Neuronal stem cell (in vitro differentiated cells): ENCODE measurements at regions not wholly inside any gene's neighbourhood (a gene's known extent, or its start where the extent isn't known, plus 50 kb on each side); places are given as distances from the start of the nearest gene placed in this dataset.
A peak's percentile ranks its signal among the peaks of the same experiment; 100 is the strongest.

Experiments
- DNase-seq: peaks from one replicate; pipeline ENCODE4 v3.0.0-alpha.2; 2013; ENCODE audit warnings: low spot score
- H2AFZ ChIP-seq: one replicate; pipeline ENCODE4 v1.6.1; 2013; ENCODE audit warnings: mild to moderate bottlenecking, low read length, inconsistent platforms
- H2AK5ac ChIP-seq: 2 replicates; pipeline ENCODE4 v1.6.1; 2013; ENCODE audit warnings: low read depth, mild to moderate bottlenecking, inconsistent platforms, low read length, moderate library complexity, mixed read lengths
- H2BK120ac ChIP-seq: 2 replicates; pipeline ENCODE4 v1.6.1; 2013; ENCODE audit warnings: low read depth, mild to moderate bottlenecking, inconsistent platforms, low read length, moderate library complexity, mixed read lengths
- H2BK12ac ChIP-seq: one replicate; pipeline ENCODE4 v1.6.1; 2013; ENCODE audit warnings: low read length, inconsistent platforms
- H2BK15ac ChIP-seq: 2 replicates; pipeline ENCODE4 v1.6.1; 2013; ENCODE audit warnings: mild to moderate bottlenecking, low read length, inconsistent platforms, mixed read lengths
- H2BK5ac ChIP-seq: one replicate; pipeline ENCODE4 v1.6.1; 2013; ENCODE audit warnings: inconsistent platforms, mild to moderate bottlenecking, low read length, moderate library complexity
- H3K14ac ChIP-seq: one replicate; pipeline ENCODE4 v1.6.1; 2013; ENCODE audit warnings: low read length, inconsistent platforms
- H3K18ac ChIP-seq: 2 replicates; pipeline ENCODE4 v1.6.1; 2013; ENCODE audit warnings: low read length, inconsistent platforms
- H3K23ac ChIP-seq: 2 replicates; pipeline ENCODE4 v1.6.1; 2013; ENCODE audit warnings: low read depth, mild to moderate bottlenecking, mixed read lengths, low read length, inconsistent platforms; ENCODE audit not compliant: poor library complexity
- H3K27ac ChIP-seq: replicated peaks from 3 replicates; pipeline ENCODE4 v1.5.1; 2013; ENCODE audit warnings: low read length, inconsistent platforms
- H3K27me3 ChIP-seq, 3 experiments: 2 replicates each; pipeline ENCODE4 v1.6.1; 2013; ENCODE audit warnings: low read length in 3 of 3, mild to moderate bottlenecking in 2 of 3, inconsistent platforms in 1 of 3, low read depth in 1 of 3, mixed read lengths in 1 of 3, moderate library complexity in 1 of 3; ENCODE audit not compliant: control insufficient read depth in 3 of 3, insufficient read depth in 3 of 3
- H3K36me3 ChIP-seq, 2 donors: replicated peaks in 1 of 2; 2 replicates each; pipeline ENCODE4 v1.6.1; 2013; ENCODE audit warnings: low read length in 2 of 2; ENCODE audit not compliant: control insufficient read depth in 2 of 2, insufficient read depth in 2 of 2
- H3K4ac ChIP-seq: 2 replicates; pipeline ENCODE4 v1.6.1; 2013; ENCODE audit warnings: inconsistent platforms, mild to moderate bottlenecking, low read length, moderate library complexity
- H3K4me1 ChIP-seq, 2 donors: 1 replicate in 1 of 2; 2 replicates in 1 of 2; pipeline ENCODE4 v1.6.1; 2013; ENCODE audit warnings: low read length in 2 of 2, low read depth in 1 of 2; ENCODE audit not compliant: control insufficient read depth in 2 of 2, insufficient read depth in 1 of 2
- H3K4me2 ChIP-seq: one replicate; pipeline ENCODE4 v1.6.1; 2013; ENCODE audit warnings: mild to moderate bottlenecking, low read length, inconsistent platforms; ENCODE audit not compliant: insufficient read depth, poor library complexity, severe bottlenecking
- H3K4me3 ChIP-seq, 2 donors: 2 replicates each; pipeline ENCODE4 v1.5.1; 2013; ENCODE audit warnings: low read length in 2 of 2, mild to moderate bottlenecking in 2 of 2, inconsistent platforms in 1 of 2, moderate library complexity in 1 of 2
- H3K79me1 ChIP-seq: one replicate; pipeline ENCODE4 v1.6.1; 2013; ENCODE audit warnings: low read depth, mild to moderate bottlenecking, inconsistent platforms, low read length, moderate library complexity
- H3K9ac ChIP-seq: one replicate; pipeline ENCODE4 v1.6.1; 2013; ENCODE audit warnings: mild to moderate bottlenecking, low read depth, low read length, inconsistent platforms; ENCODE audit not compliant: poor library complexity
- H3K9me3 ChIP-seq, 2 donors: replicated peaks in 1 of 2; 2 replicates each; pipeline versions ENCODE3 to v1.6.1; 2013; ENCODE audit warnings: low read length in 2 of 2, mild to moderate bottlenecking in 2 of 2, inconsistent platforms in 1 of 2, low read depth in 1 of 2, mixed read lengths in 1 of 2, moderate library complexity in 1 of 2; ENCODE audit not compliant: control insufficient read depth in 2 of 2, insufficient read depth in 1 of 2
- H4K8ac ChIP-seq: one replicate; pipeline ENCODE4 v1.6.1; 2013; ENCODE audit warnings: low read depth, mild to moderate bottlenecking, inconsistent platforms, low read length, moderate library complexity
- H4K91ac ChIP-seq: one replicate; pipeline ENCODE4 v1.6.1; 2013; ENCODE audit warnings: low read length, low read depth, mild to moderate bottlenecking, inconsistent platforms; ENCODE audit not compliant: poor library complexity
- WGBS, 2 donors: extraction: QIAGEN DNeasy Blood & Tissue Kit; methylation state at CpG; one replicate each; pipeline ENCODE4 v1.1.7; 2013; ENCODE audit warnings: missing lambda C conversion rate in 2 of 2, mixed read lengths in 1 of 2; ENCODE audit not compliant: insufficient read length in 2 of 2, insufficient replicate concordance in 1 of 2; ENCODE audit errors: extremely low coverage in 2 of 2; 5-methylcytosine and 5-hydroxymethylcytosine counted together

GRCh38 chr10:47133871-47134570 is 166.0 kb upstream of the GDF10 start:
- H2BK15ac ChIP-seq, result no peak overlapping the region
- no peak overlapping the region for H3K9ac ChIP-seq
- H3K4me1 ChIP-seq, result no peaks in the 10 kb centered on the region
- H3K9me3 ChIP-seq, result no peaks in the 10 kb centered on the region
- no peak overlapping the region for H3K4me2 ChIP-seq
- H2AK5ac ChIP-seq, result no peak overlapping the region
- no peaks in the 10 kb centered on the region for H3K36me3 ChIP-seq
- DNase-seq, result no peak
- H2AFZ ChIP-seq, result no peak overlapping the region
- H3K4ac ChIP-seq, result no peak overlapping the region
- no peak overlapping the region for H3K27ac ChIP-seq
- no peak overlapping the region for H2BK120ac ChIP-seq
- no peaks in the 10 kb centered on the region for H3K79me1 ChIP-seq
- no peak overlapping the region for H4K8ac ChIP-seq
- no peaks in the 10 kb centered on the region for H3K27me3 ChIP-seq
- H2BK5ac ChIP-seq, result no peak overlapping the region
- no peak overlapping the region for H4K91ac ChIP-seq
- H3K23ac ChIP-seq, result no peak overlapping the region
- H3K18ac ChIP-seq, result no peak overlapping the region
- no peak overlapping the region for H3K4me3 ChIP-seq
- no CpG with 5 or more reads among the region's 6 CpGs for WGBS, 2 donors
- H3K14ac ChIP-seq, result no peak overlapping the region
- H2BK12ac ChIP-seq, result no peak overlapping the region

- Histone ChIP-seq H3K27ac (no peak overlapping the region), H2BK12ac (no peak overlapping the region), H3K23ac (no peak overlapping the region), H3K27me3 (no peaks in the 10 kb centered on the region), H3K79me1 (no peaks in the 10 kb centered on the region), H3K4me3 (no peak overlapping the region), H2BK15ac (no peak overlapping the region), H3K18ac (peak overlapping the region; percentile 59), H3K9me3 (no peaks in the 10 kb centered on the region), H3K4me1 (peaks cover 0 to 3% of the 10 kb centered on the region in 2 donors), H2BK120ac (no peak overlapping the region), H2AFZ (no peak overlapping the region), H3K36me3 (no peaks in the 10 kb centered on the region), H3K4me2 (no peak overlapping the region), H3K9ac (no peak overlapping the region), H2AK5ac (no peak overlapping the region), H3K4ac (no peak overlapping the region), H3K14ac (no peak overlapping the region), H4K91ac (no peak overlapping the region), H2BK5ac (no peak overlapping the region), H4K8ac (no peak overlapping the region)
- no peak for DNase-seq
- WGBS, 2 donors, result no CpG with 5 or more reads among the region's 3 CpGs
These were observed 163.1 kb upstream of the GDF10 start for GRCh38 chr10:47136866-47137265.

- Histone ChIP-seq H3K27ac (no peak overlapping the region), H3K27me3 (no peaks in the 10 kb centered on the region), H4K8ac (no peak overlapping the region), H3K18ac (no peak overlapping the region), H2BK15ac (no peak overlapping the region), H3K9me3 (no peaks in the 10 kb centered on the region), H3K9ac (no peak overlapping the region), H3K4me3 (no peak overlapping the region), H2AFZ (peak overlapping the region; percentile 1), H3K36me3 (no peaks in the 10 kb centered on the region), H2BK5ac (no peak overlapping the region), H3K4ac (no peak overlapping the region), H2BK12ac (no peak overlapping the region), H3K14ac (no peak overlapping the region), H2AK5ac (no peak overlapping the region), H3K4me1 (peaks cover 0 to 3% of the 10 kb centered on the region in 2 donors), H3K79me1 (no peaks in the 10 kb centered on the region), H3K4me2 (no peak overlapping the region), H4K91ac (no peak overlapping the region), H2BK120ac (no peak overlapping the region), H3K23ac (no peak overlapping the region)
- no peak for DNase-seq
- no CpG with 5 or more reads among the region's 5 CpGs for WGBS, 2 donors
These were observed 162.6 kb upstream of the GDF10 start for GRCh38 chr10:47137311-47137851.

- H2BK120ac ChIP-seq, result no peak overlapping the region
- no peak overlapping the region for H2BK15ac ChIP-seq
- H4K8ac ChIP-seq, result no peak overlapping the region
- no peaks in the 10 kb centered on the region for H3K79me1 ChIP-seq
- no peaks in the 10 kb centered on the region for H3K27me3 ChIP-seq
- no CpG with 5 or more reads among the region's 7 CpGs for WGBS, 2 donors
- no peak overlapping the region for H4K91ac ChIP-seq
- H3K36me3 ChIP-seq, result no peaks in the 10 kb centered on the region
- H3K9ac ChIP-seq, result no peak overlapping the region
- no peak overlapping the region for H2AK5ac ChIP-seq
- no peak overlapping the region for H3K4me2 ChIP-seq
- no peak overlapping the region for H3K4ac ChIP-seq
- DNase-seq, result no peak
- no peak overlapping the region for H3K23ac ChIP-seq
- H3K27ac ChIP-seq, result no peak overlapping the region
- H3K4me1 ChIP-seq, result peaks cover 0 to 3% of the 10 kb centered on the region in 2 donors
- no peak overlapping the region for H3K14ac ChIP-seq
- H2AFZ ChIP-seq, result peak overlapping the region; percentile 59
- H2BK5ac ChIP-seq, result no peak overlapping the region
- no peak overlapping the region for H3K4me3 ChIP-seq
- H3K18ac ChIP-seq, result no peak overlapping the region
- H3K9me3 ChIP-seq, result no peaks in the 10 kb centered on the region
- no peak overlapping the region for H2BK12ac ChIP-seq
These were observed 160.9 kb upstream of the GDF10 start for GRCh38 chr10:47139121-47139520.
